Upper lobe of left lung (tissue), 4 donors: ENCODE measurements at regions not wholly inside any gene's neighbourhood (a gene's known extent, or its start where the extent isn't known, plus 50 kb on each side); places are given as distances from the start of the nearest gene placed in this dataset.

Source experiments
- POLR2A ChIP-seq, 4 donors: fragments of 450-650 bp; IDR thresholded peaks; one replicate each; pipeline ENCODE4 v1.5.1; 2016 to 2017; ENCODE audit warnings: antibody characterized with exemption in 4 of 4, mild to moderate bottlenecking in 2 of 4
- TF ChIP-seq, protein P1 (sequence below), 6 experiments: fragments of 450-650 bp in 4 of 6; fragments of 200-600 bp in 2 of 6; sonication (generic) in 2 of 6; IDR thresholded peaks; one replicate each; pipeline ENCODE4 v1.5.1; 2016 to 2019; ENCODE audit warnings: antibody characterized with exemption in 6 of 6

DNA sequence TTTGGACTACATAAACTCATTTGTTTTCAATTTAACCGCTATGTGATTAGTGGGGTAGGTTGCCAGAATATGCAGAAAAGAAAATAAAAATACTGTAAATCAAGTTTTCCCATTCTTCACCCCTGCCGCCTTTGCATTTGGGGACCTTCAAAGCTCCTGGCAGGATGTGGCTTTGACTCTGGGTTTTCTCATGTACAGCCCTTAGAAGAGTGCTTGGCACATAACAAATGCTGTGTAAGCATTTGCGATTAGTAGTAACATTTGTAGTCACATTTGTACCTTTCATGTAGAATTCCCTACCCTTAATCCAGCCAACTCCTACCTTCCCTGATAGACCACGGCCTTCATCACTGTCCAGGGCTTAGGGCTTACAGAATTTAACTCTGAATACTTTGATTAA is 262.6 kb downstream of the MREG start:
- TF ChIP-seq, protein P1, sequence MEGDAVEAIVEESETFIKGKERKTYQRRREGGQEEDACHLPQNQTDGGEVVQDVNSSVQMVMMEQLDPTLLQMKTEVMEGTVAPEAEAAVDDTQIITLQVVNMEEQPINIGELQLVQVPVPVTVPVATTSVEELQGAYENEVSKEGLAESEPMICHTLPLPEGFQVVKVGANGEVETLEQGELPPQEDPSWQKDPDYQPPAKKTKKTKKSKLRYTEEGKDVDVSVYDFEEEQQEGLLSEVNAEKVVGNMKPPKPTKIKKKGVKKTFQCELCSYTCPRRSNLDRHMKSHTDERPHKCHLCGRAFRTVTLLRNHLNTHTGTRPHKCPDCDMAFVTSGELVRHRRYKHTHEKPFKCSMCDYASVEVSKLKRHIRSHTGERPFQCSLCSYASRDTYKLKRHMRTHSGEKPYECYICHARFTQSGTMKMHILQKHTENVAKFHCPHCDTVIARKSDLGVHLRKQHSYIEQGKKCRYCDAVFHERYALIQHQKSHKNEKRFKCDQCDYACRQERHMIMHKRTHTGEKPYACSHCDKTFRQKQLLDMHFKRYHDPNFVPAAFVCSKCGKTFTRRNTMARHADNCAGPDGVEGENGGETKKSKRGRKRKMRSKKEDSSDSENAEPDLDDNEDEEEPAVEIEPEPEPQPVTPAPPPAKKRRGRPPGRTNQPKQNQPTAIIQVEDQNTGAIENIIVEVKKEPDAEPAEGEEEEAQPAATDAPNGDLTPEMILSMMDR (IDR thresholded peaks at IDR 0.05): no peak
- TF ChIP-seq POLR2A (IDR thresholded peaks at IDR 0.05): no peak
